22Rv1 (cell line): ENCODE measurements at regions not wholly inside any gene's neighbourhood (a gene's known extent, or its start where the extent isn't known, plus 50 kb on each side); places are given as distances from the start of the nearest gene placed in this dataset.

Experiments
- ZFX ChIP-seq: fragments of 450-650 bp; IDR thresholded peaks from 2 replicates; pipeline ENCODE4 v1.6.1; 2017; ENCODE audit warnings: antibody characterized with exemption, borderline replicate concordance
- TF ChIP-seq, protein P1 (sequence below): fragments of 450-650 bp; IDR thresholded peaks from 2 replicates; pipeline ENCODE4 v1.5.1; 2017; ENCODE audit warnings: mild to moderate bottlenecking

- TF ChIP-seq, protein P1, sequence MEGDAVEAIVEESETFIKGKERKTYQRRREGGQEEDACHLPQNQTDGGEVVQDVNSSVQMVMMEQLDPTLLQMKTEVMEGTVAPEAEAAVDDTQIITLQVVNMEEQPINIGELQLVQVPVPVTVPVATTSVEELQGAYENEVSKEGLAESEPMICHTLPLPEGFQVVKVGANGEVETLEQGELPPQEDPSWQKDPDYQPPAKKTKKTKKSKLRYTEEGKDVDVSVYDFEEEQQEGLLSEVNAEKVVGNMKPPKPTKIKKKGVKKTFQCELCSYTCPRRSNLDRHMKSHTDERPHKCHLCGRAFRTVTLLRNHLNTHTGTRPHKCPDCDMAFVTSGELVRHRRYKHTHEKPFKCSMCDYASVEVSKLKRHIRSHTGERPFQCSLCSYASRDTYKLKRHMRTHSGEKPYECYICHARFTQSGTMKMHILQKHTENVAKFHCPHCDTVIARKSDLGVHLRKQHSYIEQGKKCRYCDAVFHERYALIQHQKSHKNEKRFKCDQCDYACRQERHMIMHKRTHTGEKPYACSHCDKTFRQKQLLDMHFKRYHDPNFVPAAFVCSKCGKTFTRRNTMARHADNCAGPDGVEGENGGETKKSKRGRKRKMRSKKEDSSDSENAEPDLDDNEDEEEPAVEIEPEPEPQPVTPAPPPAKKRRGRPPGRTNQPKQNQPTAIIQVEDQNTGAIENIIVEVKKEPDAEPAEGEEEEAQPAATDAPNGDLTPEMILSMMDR = no peak
- TF ChIP-seq ZFX = no peak
Measured at GRCh38 chr4:132276989-132277388, 872.1 kb upstream of the PCDH10 start.
